ENCODE measurements at regions not wholly inside any gene's neighbourhood (a gene's known extent, or its start where the extent isn't known, plus 50 kb on each side); places are given as distances from the start of the nearest gene placed in this dataset.
"Not testable (repeated sequence)": the region's sequence is repeated elsewhere in the genome, so short reads cannot be mapped to it uniquely, and the experiment has no call there.

DNA sequence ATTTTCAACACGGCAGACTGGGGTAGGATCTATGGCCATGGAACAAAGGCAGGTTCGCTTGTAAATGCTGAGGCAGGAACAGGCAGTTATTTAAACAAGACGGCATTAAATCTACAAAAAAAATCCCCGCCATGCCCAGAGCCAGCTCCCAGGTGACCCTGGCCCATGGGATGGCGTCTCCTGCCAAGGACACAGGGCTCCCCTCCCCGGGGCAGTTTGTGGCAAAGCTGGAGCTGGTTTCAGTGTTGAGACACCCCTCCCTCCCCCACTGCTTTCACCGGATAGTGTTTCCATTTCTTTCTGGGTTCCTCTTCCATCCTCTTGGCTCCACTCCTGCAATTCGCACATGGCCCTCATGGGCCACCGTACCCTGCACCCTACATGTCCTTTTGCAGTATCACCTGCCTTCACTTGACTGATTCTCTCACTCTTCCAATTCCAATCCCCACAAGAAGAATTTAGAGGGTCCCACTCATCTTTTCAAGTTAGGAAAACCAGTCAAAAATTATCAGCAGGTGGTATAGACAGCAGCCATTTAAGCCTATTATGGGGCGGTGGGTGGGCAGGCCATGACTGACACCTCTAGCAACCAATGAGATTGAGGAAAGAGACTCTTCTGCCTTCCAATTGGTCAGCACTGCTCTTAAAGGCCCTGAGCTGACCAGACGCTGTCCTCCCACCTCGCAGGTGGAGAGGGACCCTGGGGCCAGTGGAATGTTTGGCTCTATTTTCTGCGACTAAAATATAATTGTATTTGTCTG lies 52.0 kb downstream of the OLIG1 start:
- DNase-seq: no peak

GRCh38 chr21:33122507-33122906 lies 52.6 kb downstream of the OLIG1 start:
- DNase-seq: no peak

DNA sequence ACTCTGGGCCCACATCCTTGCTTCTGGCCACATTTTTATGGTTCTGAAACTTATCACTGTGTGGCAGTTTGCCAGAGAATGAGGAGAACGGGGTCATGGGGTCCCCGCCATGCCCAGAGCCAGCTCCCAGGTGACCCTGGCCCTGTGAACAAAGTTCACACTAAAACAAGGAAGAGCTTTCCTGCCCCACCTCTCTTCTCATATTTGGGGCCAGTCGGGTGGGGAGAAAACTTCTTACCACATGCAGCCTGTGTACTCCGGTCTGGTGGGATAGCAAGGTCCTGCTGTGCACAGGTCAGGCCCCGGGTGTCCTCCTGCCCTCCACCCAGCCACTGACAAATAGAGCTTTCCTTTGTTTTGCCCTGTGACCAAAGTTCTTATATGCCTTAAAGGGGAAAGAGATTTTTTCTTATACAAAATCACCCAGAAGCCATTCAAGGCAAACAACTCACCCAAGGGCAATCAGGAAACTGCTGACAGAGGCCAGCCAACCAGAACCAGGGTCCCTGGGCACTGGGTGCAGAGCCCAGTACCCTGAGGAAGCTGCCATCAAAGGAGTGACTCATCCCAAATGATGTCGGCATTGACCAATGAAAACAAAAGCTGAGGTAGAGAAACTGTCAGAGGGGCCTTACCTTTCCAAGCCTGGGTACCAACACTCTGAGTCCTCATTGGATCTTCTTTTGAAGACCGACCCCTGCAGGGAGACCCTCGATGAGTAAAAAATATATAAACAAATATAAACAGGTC lies 53.6 kb downstream of the OLIG1 start:
- no peak for DNase-seq

DNA sequence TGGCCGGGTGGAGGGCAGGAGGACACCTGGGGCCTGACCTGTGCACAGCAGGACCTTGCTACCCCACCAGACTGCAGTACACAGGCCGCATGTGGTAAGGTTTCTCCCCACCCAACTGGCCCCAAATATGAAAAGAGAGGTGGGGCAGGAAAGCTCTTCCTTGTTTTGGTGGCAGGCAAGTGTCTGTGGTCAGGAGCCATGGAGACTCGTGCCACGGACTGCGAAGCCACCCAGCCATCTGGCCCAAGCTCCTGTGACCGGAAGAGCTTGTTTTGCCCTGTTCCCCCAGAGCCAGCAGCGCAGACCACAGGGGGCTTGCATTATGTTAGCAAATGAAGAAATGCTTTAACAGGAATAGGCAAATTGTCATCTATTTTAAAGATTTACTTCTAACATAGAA lies 54.9 kb downstream of the OLIG1 start:
- DNase-seq: no peak

GRCh38 chr21:33125680-33126375 lies 55.9 kb downstream of the OLIG1 start:
- no peak for DNase-seq

DNA sequence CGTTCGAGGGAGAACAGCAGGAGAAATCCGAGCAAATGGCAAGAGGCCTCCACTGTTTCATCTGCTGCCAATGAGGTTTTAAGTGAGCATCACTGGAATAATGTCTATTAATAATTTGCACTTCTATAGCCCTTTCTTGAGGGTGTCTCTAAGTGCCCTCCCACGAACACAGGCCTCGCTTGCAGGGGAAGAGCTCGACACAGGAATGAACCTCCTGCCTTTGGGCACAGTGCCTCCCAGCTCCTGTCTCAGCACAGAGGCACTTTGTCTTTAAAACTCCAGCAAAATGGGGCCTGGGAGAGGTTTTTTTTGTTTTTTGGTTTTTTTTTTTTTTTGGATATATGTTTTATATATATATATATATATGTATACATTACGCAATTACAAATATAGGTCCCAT lies 56.6 kb downstream of the OLIG1 start:
- DNase-seq: no peak

DNA sequence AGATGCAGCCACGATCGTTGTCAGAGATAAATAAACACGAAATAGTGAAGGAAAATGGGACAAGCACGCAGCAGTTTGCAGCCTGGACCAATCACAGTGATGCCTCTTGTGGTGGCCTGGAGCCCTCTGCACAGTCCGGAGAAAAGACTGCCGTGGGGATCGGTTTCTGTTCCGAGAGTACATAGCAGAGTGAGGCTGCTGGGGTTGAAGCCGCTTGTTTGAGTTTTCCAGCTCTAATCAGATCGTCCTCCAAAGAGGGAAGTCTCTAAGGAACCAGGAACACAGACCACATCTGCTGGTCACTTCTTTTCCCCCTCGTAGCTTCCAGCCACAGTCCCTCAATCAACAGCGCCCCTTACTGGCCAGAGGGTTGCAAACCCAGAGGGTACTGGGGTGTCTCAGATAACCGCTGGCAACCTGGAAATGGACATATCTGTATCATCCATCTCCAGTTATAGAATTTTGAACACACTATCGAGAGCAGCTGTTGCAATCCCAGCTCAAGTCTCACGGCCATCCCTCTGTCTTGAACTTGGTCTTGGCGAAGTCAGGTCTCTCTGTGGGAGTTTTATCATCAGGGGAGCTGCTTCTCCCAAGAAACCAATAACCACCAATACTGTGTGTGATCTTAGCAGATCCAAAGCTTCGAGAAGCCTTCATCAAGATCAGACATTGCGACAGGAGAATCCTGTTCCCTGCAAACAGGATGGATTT lies 57.4 kb downstream of the OLIG1 start:
- peak; percentile 48 for DNase-seq

DNA sequence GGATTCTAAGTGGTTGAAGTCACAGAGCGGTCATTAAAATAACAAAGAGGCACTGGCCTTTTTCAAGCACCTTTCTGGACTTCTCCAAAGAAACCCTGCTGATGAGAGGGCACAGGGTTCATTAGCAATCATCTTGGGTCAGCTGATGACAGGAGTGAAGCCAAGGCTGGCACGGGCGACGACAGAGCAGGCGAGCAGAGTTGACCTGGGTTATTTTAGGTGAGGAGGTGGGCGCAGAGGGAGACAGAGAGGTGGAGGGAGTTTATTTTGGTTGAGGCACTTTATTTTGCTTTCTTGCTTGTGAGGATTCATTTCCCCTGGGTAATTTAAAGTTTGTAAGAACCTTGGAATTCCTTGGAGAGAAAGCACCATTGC lies 57.9 kb downstream of the OLIG1 start:
- DNase-seq: no peak

DNA sequence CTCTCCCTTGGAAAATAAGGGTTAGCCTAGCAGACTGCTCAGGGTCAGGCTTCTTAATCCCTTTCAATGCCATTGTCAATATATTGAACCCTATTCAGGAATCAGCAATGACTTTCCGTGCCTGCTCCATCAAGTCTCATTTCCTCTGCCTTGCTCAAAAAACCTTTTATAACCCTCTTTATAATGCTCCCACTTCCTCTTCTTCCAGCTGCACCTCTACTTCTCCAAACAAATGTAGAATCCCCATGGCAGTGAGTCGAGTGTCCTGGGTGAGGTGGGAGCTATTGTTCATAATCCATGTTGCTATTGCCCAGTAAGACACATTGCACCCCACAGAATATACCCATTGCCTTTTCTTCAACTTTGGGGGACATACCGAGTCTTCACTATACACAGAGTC lies 58.6 kb downstream of the OLIG1 start:
- DNase-seq: no peak

GRCh38 chr21:33132054-33132453 lies 62.1 kb downstream of the OLIG1 start:
- DNase-seq: no peak

DNA sequence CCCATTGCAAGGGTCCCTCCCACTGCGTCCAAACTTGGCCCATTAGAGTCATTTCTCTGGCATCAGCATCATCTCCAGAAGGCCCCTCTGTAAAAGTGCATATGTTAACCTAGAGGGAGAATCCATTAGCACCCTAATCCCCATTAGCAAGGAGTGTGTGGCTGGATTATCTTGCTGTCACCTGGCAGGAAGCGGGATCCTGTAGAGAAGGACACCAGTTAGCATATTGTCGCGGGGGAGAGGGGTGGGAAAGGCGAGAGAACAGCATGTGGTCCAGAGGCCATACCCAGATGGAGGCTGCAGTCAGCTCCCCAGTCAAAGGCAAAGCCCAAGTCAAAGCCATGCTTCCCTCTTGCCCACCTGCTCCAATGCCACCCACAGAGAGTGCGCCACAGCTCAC lies 64.0 kb downstream of the OLIG1 start:
- no peak for DNase-seq

GRCh38 chr21:33135925-33136324 lies 66.0 kb downstream of the OLIG1 start:
- DNase-seq: no peak

GRCh38 chr21:33136847-33137502 lies 67.0 kb downstream of the OLIG1 start:
- no peak for DNase-seq

GRCh38 chr21:33139084-33139483 lies 69.1 kb downstream of the OLIG1 start:
- DNase-seq: no peak

- no peak for DNase-seq
Measured at GRCh38 chr21:33140288-33140687, 70.3 kb downstream of the OLIG1 start.

DNA sequence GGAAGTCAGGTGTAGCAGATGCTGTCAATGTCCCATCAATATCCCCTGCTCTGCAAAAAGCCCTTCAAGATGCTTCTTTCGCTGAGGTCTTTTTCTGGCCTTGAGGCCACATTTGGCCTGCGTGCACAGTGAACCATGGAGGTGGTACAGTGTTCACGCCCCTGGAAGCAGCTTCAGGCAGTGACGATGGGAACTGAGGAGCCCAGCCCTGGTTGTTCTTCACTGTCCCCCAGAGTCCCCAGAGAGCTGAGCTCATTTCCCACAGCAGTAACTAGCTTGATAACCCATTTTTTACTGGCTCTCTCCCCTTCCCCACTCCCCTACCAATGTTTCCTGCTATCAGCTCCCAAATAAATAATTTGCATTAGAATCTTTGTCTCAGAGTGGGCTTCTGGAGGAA lies 76.5 kb downstream of the OLIG1 start:
- DNase-seq: no peak

GRCh38 chr21:33149181-33149580 lies 79.2 kb downstream of the OLIG1 start:
- DNase-seq: no peak

DNA sequence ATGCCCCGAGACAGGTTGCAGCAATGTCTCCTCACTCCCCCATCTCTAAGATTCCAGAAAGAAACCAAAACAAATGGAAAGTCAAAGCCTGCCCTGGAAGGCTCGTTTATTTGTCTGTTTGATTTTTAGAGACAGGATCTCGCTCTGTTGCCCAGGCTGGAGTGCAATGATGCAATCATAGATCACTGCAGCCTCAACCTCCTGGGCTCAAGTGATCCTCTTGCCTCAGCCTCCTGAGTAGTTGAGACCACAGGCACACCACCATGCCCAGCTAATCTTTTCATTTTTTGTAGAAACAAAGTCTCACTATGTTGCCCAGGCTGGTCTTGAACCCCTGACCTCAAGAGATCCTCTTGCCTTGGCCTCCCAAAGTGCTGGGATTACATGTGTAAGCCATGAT lies 78.8 kb upstream of the IFNAR2 start:
- not testable (repeated sequence) for DNase-seq

DNA sequence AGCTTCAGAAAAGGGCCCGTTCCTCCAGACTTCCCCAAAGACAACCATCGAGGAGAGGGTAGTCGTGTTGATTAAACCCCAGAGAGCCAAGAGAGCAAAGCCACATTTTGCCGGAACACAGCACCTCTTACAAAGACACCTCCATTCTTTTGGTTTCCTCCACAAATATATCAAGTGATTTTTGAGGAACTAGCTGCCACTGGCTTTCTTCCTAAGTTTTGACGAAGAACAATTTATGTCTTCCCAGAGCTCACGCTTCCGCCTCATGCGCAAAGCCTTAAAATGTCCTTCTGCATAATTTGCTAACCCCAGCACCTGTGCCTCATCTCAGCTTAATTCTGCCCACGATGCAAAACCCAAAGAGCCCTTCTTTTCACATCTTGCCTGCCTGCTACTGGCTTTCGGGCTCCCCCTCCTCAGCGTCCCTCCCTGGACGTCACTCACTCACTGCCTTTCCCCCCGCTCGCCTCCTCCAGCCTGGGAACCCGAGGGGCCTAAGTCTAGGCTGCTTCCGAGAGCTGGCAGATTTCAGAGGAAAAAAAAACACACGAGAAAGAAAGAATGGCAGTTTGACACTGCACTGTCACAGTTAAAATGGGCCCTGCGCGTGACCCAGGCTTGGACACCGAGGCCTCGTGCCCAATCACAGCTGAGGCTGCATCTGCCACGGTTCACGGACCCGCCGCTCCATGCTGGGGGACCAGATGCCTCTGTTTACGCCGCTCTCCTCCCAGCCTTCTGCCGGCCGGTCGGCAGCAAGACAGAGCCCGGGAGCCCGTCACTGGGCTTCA lies 77.6 kb upstream of the IFNAR2 start:
- peak; percentile 11 for DNase-seq

DNA sequence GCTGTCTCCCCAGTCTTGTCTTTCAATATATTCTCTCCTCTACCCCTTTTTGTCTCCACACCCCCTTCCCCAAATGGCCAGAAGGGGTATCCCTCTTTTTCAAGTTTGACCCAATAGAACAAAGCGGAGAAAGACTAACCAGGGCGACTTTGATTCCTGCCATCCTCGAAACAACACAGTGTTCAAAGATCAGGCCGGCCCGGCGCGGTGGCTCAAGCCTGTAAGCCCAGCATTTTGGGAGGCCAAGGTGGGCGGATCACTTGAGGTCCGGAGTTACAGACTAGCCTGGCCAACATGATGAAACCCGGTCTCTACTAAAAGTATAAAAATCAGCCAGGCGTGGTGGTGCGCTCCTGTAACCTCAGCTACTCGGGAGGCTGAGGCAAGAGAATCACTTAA lies 77.0 kb upstream of the IFNAR2 start:
- no peak for DNase-seq

- no peak for DNase-seq
Measured at GRCh38 chr21:33155005-33155404, 74.7 kb upstream of the IFNAR2 start.

GRCh38 chr21:33155422-33155821 lies 74.3 kb upstream of the IFNAR2 start:
- DNase-seq: no peak

Measured in KG1 (cell line).